HL-60 (cell line): ENCODE measurements at regions not wholly inside any gene's neighbourhood (a gene's known extent, or its start where the extent isn't known, plus 50 kb on each side); places are given as distances from the start of the nearest gene placed in this dataset.

ENCODE experiments used
- DNase-seq, 2 experiments: peaks; one replicate each; pipeline ENCODE4 v3.0.0-alpha.2; 2010 to 2020; ENCODE audit warnings: low read depth in 1 of 2, low spot score in 1 of 2
- H3K27ac ChIP-seq: fragments of 250-450 bp; sonication (Bioruptor Pico); replicated peaks from 2 replicates; pipeline ENCODE4 v1.5.1; 2020; ENCODE audit warnings: mild to moderate bottlenecking, moderate library complexity
- H3K27me3 ChIP-seq: fragments of 250-450 bp; sonication (Bioruptor Pico); 2 replicates; pipeline ENCODE4 v1.5.1; 2021; ENCODE audit warnings: mild to moderate bottlenecking, moderate library complexity; ENCODE audit not compliant: insufficient read depth, poor library complexity, severe bottlenecking
- H3K4me3 ChIP-seq: replicated peaks from 2 replicates; pipeline ENCODE4 v1.5.1; 2011; ENCODE audit warnings: mild to moderate bottlenecking, control low read depth, low read length; ENCODE audit not compliant: insufficient read depth
- GABPA ChIP-seq: IDR thresholded peaks from 2 replicates; pipeline ENCODE4 v1.6.1; 2012; ENCODE audit warnings: low read depth
- POLR2AphosphoS5 ChIP-seq: IDR thresholded peaks from 2 replicates; pipeline ENCODE4 v1.6.1; 2012; ENCODE audit warnings: low read depth
- SPI1 ChIP-seq: IDR thresholded peaks from 2 replicates; pipeline ENCODE4 v1.6.1; 2012; ENCODE audit warnings: low read depth, mild to moderate bottlenecking, borderline replicate concordance
- TF ChIP-seq, protein P1 (sequence below): IDR thresholded peaks from one replicate; pipeline ENCODE4 v1.5.1; 2011; ENCODE audit warnings: low read length, control low read depth, inconsistent platforms; ENCODE audit not compliant: insufficient read depth
- TF ChIP-seq, protein P2 (sequence below): IDR thresholded peaks from 2 replicates; pipeline ENCODE4 v1.6.1; 2012; ENCODE audit warnings: low read depth; ENCODE audit not compliant: insufficient replicate concordance

DNA sequence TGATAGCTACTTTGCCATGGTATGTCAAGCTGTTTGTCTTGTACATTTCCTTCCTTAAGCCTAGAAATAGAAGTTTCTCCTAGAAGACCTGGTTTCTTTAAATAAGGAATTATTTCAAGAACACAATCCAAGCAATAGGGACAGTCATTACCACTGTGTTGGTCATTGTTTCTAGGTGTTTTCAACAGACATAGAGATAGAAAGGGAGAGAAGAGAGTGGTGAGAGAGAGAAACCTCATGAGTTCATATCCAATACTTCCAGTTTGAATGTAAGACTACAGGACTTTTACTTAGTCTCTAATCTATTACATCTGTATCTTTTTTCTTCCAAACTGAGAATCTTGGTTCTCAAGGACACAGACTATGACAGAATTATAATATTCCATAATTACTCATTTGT lies 245.9 kb upstream of the STARD13 start:
- Histone ChIP-seq H3K27ac (no peak overlapping the region), H3K27me3 (no peaks in the 10 kb centered on the region), H3K4me3 (no peak overlapping the region)
- TF ChIP-seq, protein P1, sequence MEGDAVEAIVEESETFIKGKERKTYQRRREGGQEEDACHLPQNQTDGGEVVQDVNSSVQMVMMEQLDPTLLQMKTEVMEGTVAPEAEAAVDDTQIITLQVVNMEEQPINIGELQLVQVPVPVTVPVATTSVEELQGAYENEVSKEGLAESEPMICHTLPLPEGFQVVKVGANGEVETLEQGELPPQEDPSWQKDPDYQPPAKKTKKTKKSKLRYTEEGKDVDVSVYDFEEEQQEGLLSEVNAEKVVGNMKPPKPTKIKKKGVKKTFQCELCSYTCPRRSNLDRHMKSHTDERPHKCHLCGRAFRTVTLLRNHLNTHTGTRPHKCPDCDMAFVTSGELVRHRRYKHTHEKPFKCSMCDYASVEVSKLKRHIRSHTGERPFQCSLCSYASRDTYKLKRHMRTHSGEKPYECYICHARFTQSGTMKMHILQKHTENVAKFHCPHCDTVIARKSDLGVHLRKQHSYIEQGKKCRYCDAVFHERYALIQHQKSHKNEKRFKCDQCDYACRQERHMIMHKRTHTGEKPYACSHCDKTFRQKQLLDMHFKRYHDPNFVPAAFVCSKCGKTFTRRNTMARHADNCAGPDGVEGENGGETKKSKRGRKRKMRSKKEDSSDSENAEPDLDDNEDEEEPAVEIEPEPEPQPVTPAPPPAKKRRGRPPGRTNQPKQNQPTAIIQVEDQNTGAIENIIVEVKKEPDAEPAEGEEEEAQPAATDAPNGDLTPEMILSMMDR: no peak
- TF ChIP-seq SPI1 (no peak), GABPA (no peak), POLR2AphosphoS5 (no peak)
- TF ChIP-seq, protein P2, sequence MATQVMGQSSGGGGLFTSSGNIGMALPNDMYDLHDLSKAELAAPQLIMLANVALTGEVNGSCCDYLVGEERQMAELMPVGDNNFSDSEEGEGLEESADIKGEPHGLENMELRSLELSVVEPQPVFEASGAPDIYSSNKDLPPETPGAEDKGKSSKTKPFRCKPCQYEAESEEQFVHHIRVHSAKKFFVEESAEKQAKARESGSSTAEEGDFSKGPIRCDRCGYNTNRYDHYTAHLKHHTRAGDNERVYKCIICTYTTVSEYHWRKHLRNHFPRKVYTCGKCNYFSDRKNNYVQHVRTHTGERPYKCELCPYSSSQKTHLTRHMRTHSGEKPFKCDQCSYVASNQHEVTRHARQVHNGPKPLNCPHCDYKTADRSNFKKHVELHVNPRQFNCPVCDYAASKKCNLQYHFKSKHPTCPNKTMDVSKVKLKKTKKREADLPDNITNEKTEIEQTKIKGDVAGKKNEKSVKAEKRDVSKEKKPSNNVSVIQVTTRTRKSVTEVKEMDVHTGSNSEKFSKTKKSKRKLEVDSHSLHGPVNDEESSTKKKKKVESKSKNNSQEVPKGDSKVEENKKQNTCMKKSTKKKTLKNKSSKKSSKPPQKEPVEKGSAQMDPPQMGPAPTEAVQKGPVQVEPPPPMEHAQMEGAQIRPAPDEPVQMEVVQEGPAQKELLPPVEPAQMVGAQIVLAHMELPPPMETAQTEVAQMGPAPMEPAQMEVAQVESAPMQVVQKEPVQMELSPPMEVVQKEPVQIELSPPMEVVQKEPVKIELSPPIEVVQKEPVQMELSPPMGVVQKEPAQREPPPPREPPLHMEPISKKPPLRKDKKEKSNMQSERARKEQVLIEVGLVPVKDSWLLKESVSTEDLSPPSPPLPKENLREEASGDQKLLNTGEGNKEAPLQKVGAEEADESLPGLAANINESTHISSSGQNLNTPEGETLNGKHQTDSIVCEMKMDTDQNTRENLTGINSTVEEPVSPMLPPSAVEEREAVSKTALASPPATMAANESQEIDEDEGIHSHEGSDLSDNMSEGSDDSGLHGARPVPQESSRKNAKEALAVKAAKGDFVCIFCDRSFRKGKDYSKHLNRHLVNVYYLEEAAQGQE: no peak
- DNase-seq: no peak

DNA sequence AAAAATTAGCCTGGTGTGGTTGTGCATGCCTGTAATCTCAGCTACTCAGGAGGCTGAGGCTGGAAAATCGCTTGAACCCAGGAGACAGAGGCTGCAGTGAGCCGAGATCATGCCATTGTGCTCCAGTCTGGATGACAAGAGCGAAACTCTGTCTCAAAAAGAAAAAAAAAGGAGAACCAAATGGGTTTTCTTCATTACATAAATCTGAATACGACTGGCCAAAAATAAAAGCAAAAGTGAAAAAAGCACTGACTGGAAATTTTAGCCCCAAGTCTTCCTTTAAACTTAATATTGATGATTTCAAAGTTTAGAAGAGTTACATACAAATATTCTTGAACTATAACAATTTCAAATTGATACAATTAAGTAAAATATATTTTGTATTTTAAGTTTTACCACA lies 249.5 kb upstream of the STARD13 start:
- TF ChIP-seq SPI1 (no peak), GABPA (no peak), POLR2AphosphoS5 (no peak)
- TF ChIP-seq, protein P2: no peak
- TF ChIP-seq, protein P1: no peak
- no peak for DNase-seq
- no peaks in the 10 kb centered on the region for H3K27me3 ChIP-seq
- H3K4me3 ChIP-seq: no peak overlapping the region
- no peak overlapping the region for H3K27ac ChIP-seq

DNA sequence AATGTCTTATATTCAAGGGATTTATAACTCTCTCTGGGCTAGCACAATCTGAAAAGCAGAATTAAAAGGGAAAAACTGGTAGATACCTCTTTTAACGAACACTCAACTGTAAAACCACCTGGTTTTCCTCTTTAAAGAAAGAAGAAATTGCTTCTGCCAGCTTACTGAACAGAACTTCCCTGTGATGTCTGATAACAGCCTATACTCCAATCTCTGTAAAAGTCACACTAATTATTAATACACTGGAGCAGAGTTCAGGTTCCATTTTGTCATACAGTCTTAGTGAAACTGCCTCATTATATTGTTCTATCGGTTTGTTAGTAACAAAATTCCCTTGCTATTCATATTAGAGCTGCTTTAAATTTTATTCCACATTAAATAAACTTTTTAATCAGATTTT lies 251.0 kb upstream of the STARD13 start:
- H3K27ac ChIP-seq: no peak overlapping the region
- no peaks in the 10 kb centered on the region for H3K27me3 ChIP-seq
- TF ChIP-seq, protein P2: no peak
- no peak for TF ChIP-seq GABPA
- no peak for TF ChIP-seq SPI1
- TF ChIP-seq POLR2AphosphoS5: no peak
- TF ChIP-seq, protein P1: no peak

More for the DNA sequence above, 251.0 kb upstream of the STARD13 start:
- no peak for DNase-seq
- H3K4me3 ChIP-seq: no peak overlapping the region
